H9 (cell line): ENCODE measurements at regions not wholly inside any gene's neighbourhood (a gene's known extent, or its start where the extent isn't known, plus 50 kb on each side); places are given as distances from the start of the nearest gene placed in this dataset.

ENCODE experiments used
- DNase-seq: peaks from one replicate; pipeline ENCODE4 v3.0.0-alpha.2; 2017
- H2AFZ ChIP-seq: one replicate; pipeline ENCODE4 v1.6.1; 2013; ENCODE audit warnings: mild to moderate bottlenecking, low read length, control low read depth, moderate library complexity
- H2AK5ac ChIP-seq: 2 replicates; pipeline ENCODE4 v1.6.1; 2013; ENCODE audit warnings: low read length, control low read depth, mixed read lengths; ENCODE audit not compliant: insufficient read length
- H2BK120ac ChIP-seq: one replicate; pipeline ENCODE4 v1.6.1; 2013; ENCODE audit warnings: low read depth, mild to moderate bottlenecking, low read length, control low read depth, inconsistent platforms; ENCODE audit not compliant: poor library complexity, severe bottlenecking
- H2BK12ac ChIP-seq: 2 replicates; pipeline ENCODE4 v1.6.1; 2013; ENCODE audit warnings: low read length, control low read depth, mixed read lengths, low read depth; ENCODE audit not compliant: insufficient read length
- H2BK15ac ChIP-seq: 2 replicates; pipeline ENCODE4 v1.6.1; 2013; ENCODE audit warnings: low read depth, low read length, control low read depth
- H2BK20ac ChIP-seq: one replicate; pipeline ENCODE4 v1.6.1; 2013; ENCODE audit warnings: low read depth, mild to moderate bottlenecking, low read length, control low read depth, inconsistent platforms; ENCODE audit not compliant: poor library complexity, severe bottlenecking
- H2BK5ac ChIP-seq: 2 replicates; pipeline ENCODE4 v1.6.1; 2013; ENCODE audit warnings: low read length, control low read depth, mixed read lengths; ENCODE audit not compliant: insufficient read length
- H3K14ac ChIP-seq: 2 replicates; pipeline ENCODE4 v1.6.1; 2013; ENCODE audit warnings: low read length, control low read depth; ENCODE audit not compliant: insufficient read depth
- H3K18ac ChIP-seq: 2 replicates; pipeline ENCODE4 v1.6.1; 2013; ENCODE audit warnings: low read depth, mild to moderate bottlenecking, mixed read lengths, low read length, control low read depth; ENCODE audit not compliant: insufficient read length
- H3K23ac ChIP-seq: 2 replicates; pipeline ENCODE4 v1.6.1; 2013; ENCODE audit warnings: low read length, control low read depth, mixed read lengths, low read depth; ENCODE audit not compliant: insufficient read length
- H3K23me2 ChIP-seq: 2 replicates; pipeline ENCODE4 v1.6.1; 2013; ENCODE audit warnings: low read depth, mild to moderate bottlenecking, mixed read lengths, low read length, control low read depth; ENCODE audit not compliant: insufficient read length, poor library complexity, severe bottlenecking
- H3K27ac ChIP-seq: 2 replicates; pipeline ENCODE4 v1.5.1; 2013; ENCODE audit warnings: low read length, control low read depth, mixed read lengths, low read depth; ENCODE audit not compliant: insufficient read length
- H3K27me3 ChIP-seq: 2 replicates; pipeline ENCODE4 v1.6.1; 2013; ENCODE audit warnings: low read length, control low read depth, inconsistent platforms; ENCODE audit not compliant: insufficient read depth
- H3K4ac ChIP-seq: 2 replicates; pipeline ENCODE4 v1.6.1; 2013; ENCODE audit warnings: low read depth, mild to moderate bottlenecking, control low read depth, inconsistent platforms, low read length, moderate library complexity
- H3K4me1 ChIP-seq: 2 replicates; pipeline ENCODE4 v1.6.1; 2013; ENCODE audit warnings: low read length, control low read depth, inconsistent platforms; ENCODE audit not compliant: insufficient read depth
- H3K4me2 ChIP-seq: 2 replicates; pipeline ENCODE4 v1.6.1; 2013; ENCODE audit warnings: low read length, control low read depth, mixed read lengths; ENCODE audit not compliant: insufficient read length, insufficient read depth
- H3K56ac ChIP-seq: 2 replicates; pipeline ENCODE4 v1.6.1; 2013; ENCODE audit warnings: low read depth, mild to moderate bottlenecking, mixed read lengths, low read length, control low read depth; ENCODE audit not compliant: insufficient read length
- H3K79me1 ChIP-seq: 2 replicates; pipeline ENCODE4 v1.6.1; 2013; ENCODE audit warnings: low read depth, mild to moderate bottlenecking, moderate library complexity, low read length, control low read depth, inconsistent platforms; ENCODE audit not compliant: insufficient read depth, poor library complexity, severe bottlenecking
- H3K79me2 ChIP-seq: 2 replicates; pipeline ENCODE4 v1.6.1; 2013; ENCODE audit warnings: low read length, control low read depth, inconsistent platforms; ENCODE audit not compliant: insufficient read depth
- H3K9ac ChIP-seq: 2 replicates; pipeline ENCODE4 v1.6.1; 2013; ENCODE audit warnings: low read length, control low read depth, mixed read lengths; ENCODE audit not compliant: insufficient read length; ENCODE audit errors: extremely low read depth
- H3K9me3 ChIP-seq: one replicate; pipeline ENCODE4 v1.6.1; 2013; ENCODE audit warnings: low read depth, low read length, inconsistent platforms; ENCODE audit not compliant: control insufficient read depth
- H3T11ph ChIP-seq: one replicate; pipeline ENCODE4 v1.6.1; 2013; ENCODE audit warnings: mild to moderate bottlenecking, low read length, control low read depth, inconsistent platforms
- H4K20me1 ChIP-seq: one replicate; pipeline ENCODE4 v1.6.1; 2013; ENCODE audit not compliant: control insufficient read depth, insufficient read length, insufficient read depth
- H4K5ac ChIP-seq: 2 replicates; pipeline ENCODE4 v1.6.1; 2013; ENCODE audit warnings: low read depth, mild to moderate bottlenecking, mixed read lengths, low read length, control low read depth; ENCODE audit not compliant: insufficient read length
- H4K8ac ChIP-seq: replicated peaks from 2 replicates; pipeline ENCODE4 v1.6.1; 2013; ENCODE audit warnings: low read length, control low read depth, mixed read lengths, low read depth; ENCODE audit not compliant: insufficient read length
- H4K91ac ChIP-seq: 2 replicates; pipeline ENCODE4 v1.6.1; 2013; ENCODE audit warnings: low read depth, mild to moderate bottlenecking, moderate library complexity, mixed read lengths, low read length, control low read depth; ENCODE audit not compliant: insufficient read length
- H3K27ac Mint-ChIP-seq, 3 experiments: 2 replicates in 2 of 3; 3 replicates in 1 of 3; pipeline ENCODE4 v1.8.0; 2020 to 2021; ENCODE audit warnings: mixed read lengths in 3 of 3, mild to moderate bottlenecking in 1 of 3, moderate library complexity in 1 of 3
- H3K27me3 Mint-ChIP-seq: 2 replicates; pipeline ENCODE4 v1.8.0; 2021; ENCODE audit warnings: low read depth, mild to moderate bottlenecking, moderate library complexity, mixed read lengths
- H3K36me3 Mint-ChIP-seq, 3 experiments: 2 replicates in 2 of 3; 3 replicates in 1 of 3; pipeline ENCODE4 v1.8.0; 2020 to 2021; ENCODE audit warnings: low read depth in 3 of 3, mixed read lengths in 3 of 3; ENCODE audit not compliant: insufficient read depth in 1 of 3
- H3K4me1 Mint-ChIP-seq, 2 experiments: 2 replicates each; pipeline ENCODE4 v1.8.0; 2020; ENCODE audit warnings: mixed read lengths in 2 of 2
- H3K4me3 Mint-ChIP-seq, 2 experiments: 2 replicates in 1 of 2; 3 replicates in 1 of 2; pipeline ENCODE4 v1.8.0; 2020 to 2021; ENCODE audit warnings: mild to moderate bottlenecking in 2 of 2, mixed read lengths in 2 of 2, moderate library complexity in 1 of 2
- H3K9me3 Mint-ChIP-seq, 2 experiments: 2 replicates in 1 of 2; 3 replicates in 1 of 2; pipeline ENCODE4 v1.8.0; 2020; ENCODE audit warnings: mild to moderate bottlenecking in 2 of 2, mixed read lengths in 2 of 2, moderate library complexity in 1 of 2
- CTCF ChIP-seq: fragments of 200-600 bp; sonication (generic); conservative IDR thresholded peaks from 3 replicates; pipeline ENCODE4 v1.8.0; 2021; ENCODE audit warnings: antibody characterized with exemption, mild to moderate bottlenecking
- WGBS: extraction: QIAGEN DNeasy Blood & Tissue Kit; methylation state at CpG from one replicate; pipeline ENCODE4 v1.1.7; 2013; ENCODE audit warnings: missing lambda C conversion rate, low lambda C conversion rate, mixed read lengths; ENCODE audit not compliant: insufficient read length; ENCODE audit errors: extremely low coverage; 5-methylcytosine and 5-hydroxymethylcytosine counted together

DNA sequence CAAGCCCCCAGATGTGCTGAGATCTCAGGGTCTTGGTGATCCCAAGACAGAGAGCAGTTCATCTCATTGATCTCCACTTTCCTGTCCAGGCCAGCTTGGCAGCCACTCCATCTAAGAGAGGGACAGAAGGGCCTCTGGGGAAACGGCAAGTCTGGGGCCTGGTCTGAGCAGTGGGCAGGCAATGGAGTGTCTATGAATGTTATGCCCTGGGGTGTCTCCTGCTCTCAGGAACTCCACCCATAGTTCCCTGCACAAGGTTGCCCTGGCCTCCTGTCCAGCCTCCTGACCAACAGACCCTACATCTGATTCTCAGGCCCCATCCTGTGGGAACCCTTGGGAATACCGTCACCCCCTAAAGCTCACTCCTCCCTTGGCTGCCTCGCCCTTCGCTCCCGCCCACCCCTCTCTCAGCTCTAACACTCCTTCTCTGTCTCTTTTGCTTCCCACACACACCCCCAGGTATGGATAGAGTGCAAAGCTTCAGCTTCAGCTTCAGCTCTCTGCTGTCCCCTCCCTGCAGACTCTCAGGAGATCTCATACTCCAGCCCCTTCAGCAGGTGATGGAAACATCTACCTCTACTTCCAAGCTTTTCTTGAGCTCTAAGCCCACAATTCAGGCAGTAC, 83.0 kb downstream of the HIF1AN start:
- Histone ChIP-seq H3K23me2 (no peaks in the 10 kb centered on the region), H3K23ac (no peak overlapping the region), H2BK15ac (no peak overlapping the region), H2BK120ac (no peak overlapping the region), H3K56ac (no peak overlapping the region), H4K91ac (no peak overlapping the region), H2AK5ac (no peak overlapping the region), H3K27me3 (no peaks in the 10 kb centered on the region), H4K8ac (no peak overlapping the region), H2BK5ac (no peak overlapping the region), H2BK12ac (no peak overlapping the region), H3K79me1 (no peaks in the 10 kb centered on the region), H3K79me2 (no peaks in the 10 kb centered on the region), H3T11ph (no peak overlapping the region), H3K18ac (no peak overlapping the region), H3K4me1 (no peaks in the 10 kb centered on the region), H3K14ac (no peak overlapping the region), H3K9me3 (no peaks in the 10 kb centered on the region), H4K5ac (no peak overlapping the region), H2AFZ (no peak overlapping the region), H3K27ac (no peak overlapping the region), H3K4me2 (no peak overlapping the region), H3K4ac (no peak overlapping the region), H2BK20ac (no peak overlapping the region), H4K20me1 (no peaks in the 10 kb centered on the region), H3K9ac (no peak overlapping the region)
- Mint-ChIP-seq H3K4me1 (peaks cover 3 to 6% of the 10 kb centered on the region in 2 experiments), H3K36me3 (no peaks in the 10 kb centered on the region), H3K27me3 (peaks cover 74% of the 10 kb centered on the region), H3K27ac (no peak overlapping the region), H3K9me3 (no peaks in the 10 kb centered on the region), H3K4me3 (no peak overlapping the region)
- WGBS = no CpG with 5 or more reads among the region's 5 CpGs
- TF ChIP-seq CTCF = no peak
- DNase-seq = no peak
